ENCODE measurements at regions not wholly inside any gene's neighbourhood (a gene's known extent, or its start where the extent isn't known, plus 50 kb on each side); places are given as distances from the start of the nearest gene placed in this dataset.

DNA sequence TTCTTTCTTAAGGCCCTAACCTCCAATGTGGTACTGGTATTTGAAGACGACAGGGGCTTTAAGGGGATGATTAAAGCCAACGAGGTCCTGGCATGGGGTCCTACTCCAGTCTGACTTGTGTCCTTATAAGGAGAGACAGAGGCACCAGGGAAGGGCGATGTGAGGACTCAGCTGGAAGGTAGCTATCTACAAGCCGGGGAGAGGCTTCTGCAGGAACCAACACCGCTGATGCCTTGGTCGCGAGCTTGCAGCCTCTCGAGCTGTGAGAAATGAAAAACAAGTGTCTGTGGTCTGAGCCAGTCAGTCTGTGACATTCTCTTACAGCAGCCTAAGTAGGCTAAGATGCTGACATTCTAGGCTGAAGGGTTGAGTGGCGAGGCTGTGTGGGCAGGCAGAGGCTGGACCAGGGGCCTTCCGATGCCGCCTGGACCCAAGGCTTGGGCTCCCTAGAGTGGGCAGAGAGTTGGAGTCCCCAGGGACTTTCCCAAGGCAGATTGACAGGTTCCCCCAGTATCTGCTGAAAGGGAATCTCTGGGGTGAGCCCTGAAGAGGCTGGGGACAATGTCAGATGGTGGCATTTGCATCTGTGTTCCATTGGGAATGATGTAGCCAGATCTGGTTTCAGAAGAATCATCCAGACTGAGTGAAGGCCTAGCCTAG lies 322.9 kb upstream of the HS6ST1 start:
- Histone ChIP-seq H3K9ac (ENCODE audit: low read length in 5 of 5) (no peak overlapping the region), H3K36me3 (ENCODE audit: control insufficient read depth in 5 of 5, insufficient read depth in 5 of 5, low read length in 5 of 5) (no peaks in the 10 kb centered on the region), H3K27me3 (ENCODE audit: control insufficient read depth in 5 of 5, insufficient read depth in 4 of 5, low read length in 5 of 5) (peaks cover 0 to 1% (median 0%) of the 10 kb centered on the region in 5 donors), H3K4me3 (ENCODE audit: low read depth in 1 of 5, low read length in 5 of 5) (no peak overlapping the region), H3K4me1 (ENCODE audit: control insufficient read depth in 5 of 5, insufficient read depth in 5 of 5, low read length in 5 of 5) (peaks cover 0 to 25% (median 5%) of the 10 kb centered on the region in 5 donors), H3K27ac (ENCODE audit: low read depth, low read length) (no peak overlapping the region), H3K9me3 (ENCODE audit: control insufficient read depth in 5 of 5, low read length in 5 of 5) (no peaks in the 10 kb centered on the region)

DNA sequence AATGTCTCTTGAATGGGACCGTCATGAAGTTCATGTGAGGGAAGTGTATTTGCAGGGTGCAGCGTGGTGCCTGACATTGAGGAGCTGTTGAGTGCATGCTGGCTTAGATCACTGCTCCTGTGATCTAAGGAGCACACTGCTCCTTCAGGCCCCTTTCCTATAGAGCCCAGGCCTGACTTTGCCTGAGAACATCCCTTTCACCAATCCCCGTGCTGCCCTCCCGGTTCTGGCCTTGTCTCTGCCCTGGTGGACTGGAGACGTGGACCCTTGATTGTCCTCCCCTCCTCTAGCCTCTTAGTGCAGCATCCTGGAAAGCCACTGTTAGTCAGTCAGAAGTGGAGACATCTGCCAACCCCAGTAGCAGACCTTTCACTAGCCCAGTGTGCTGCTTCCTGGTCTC lies 323.6 kb upstream of the HS6ST1 start:
- Histone ChIP-seq H3K4me1 (ENCODE audit: control insufficient read depth in 5 of 5, insufficient read depth in 5 of 5, low read length in 5 of 5) (peaks cover 0 to 25% (median 5%) of the 10 kb centered on the region in 5 donors), H3K27me3 (ENCODE audit: control insufficient read depth in 5 of 5, insufficient read depth in 4 of 5, low read length in 5 of 5) (peaks cover 0 to 3% (median 0%) of the 10 kb centered on the region in 5 donors)

DNA sequence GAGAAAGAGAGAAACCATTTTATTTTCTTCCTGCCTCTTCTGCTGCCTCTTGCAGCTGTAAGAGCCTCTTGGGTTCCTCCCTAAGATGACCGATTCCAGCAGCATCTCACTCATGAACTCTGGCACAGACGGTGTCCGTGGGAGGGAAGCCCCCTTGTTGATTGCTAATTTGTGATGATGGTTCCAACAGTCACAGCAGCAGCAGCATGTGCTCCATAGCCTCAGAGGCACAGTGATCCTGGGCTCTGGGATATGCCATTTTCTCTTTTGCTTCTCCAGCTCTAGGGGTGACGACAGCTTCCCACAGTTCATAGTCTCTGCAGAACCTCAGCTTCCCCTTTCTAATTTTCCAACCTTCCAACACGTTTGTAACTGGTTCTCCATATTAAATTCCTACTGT lies 324.2 kb upstream of the HS6ST1 start:
- no peak overlapping the region for H3K27ac ChIP-seq (ENCODE audit: low read depth, low read length)
- peaks cover 0 to 25% (median 5%) of the 10 kb centered on the region in 5 donors for H3K4me1 ChIP-seq (ENCODE audit: control insufficient read depth in 5 of 5, insufficient read depth in 5 of 5, low read length in 5 of 5)
- H3K27me3 ChIP-seq (ENCODE audit: control insufficient read depth in 5 of 5, insufficient read depth in 4 of 5, low read length in 5 of 5) = peaks cover 0 to 3% (median 0%) of the 10 kb centered on the region in 5 donors
- H3K9me3 ChIP-seq (ENCODE audit: control insufficient read depth in 5 of 5, low read length in 5 of 5) = no peaks in the 10 kb centered on the region
- no peak overlapping the region for H3K4me3 ChIP-seq (ENCODE audit: low read depth in 1 of 5, low read length in 5 of 5)
- H3K36me3 ChIP-seq (ENCODE audit: control insufficient read depth in 5 of 5, insufficient read depth in 5 of 5, low read length in 5 of 5) = no peaks in the 10 kb centered on the region
- H3K9ac ChIP-seq (ENCODE audit: low read length in 5 of 5) = no peak overlapping the region

More for the DNA sequence above, 323.6 kb upstream of the HS6ST1 start:
- Histone ChIP-seq H3K27ac (ENCODE audit: low read depth, low read length) (no peak overlapping the region), H3K9me3 (ENCODE audit: control insufficient read depth in 5 of 5, low read length in 5 of 5) (no peaks in the 10 kb centered on the region), H3K36me3 (ENCODE audit: control insufficient read depth in 5 of 5, insufficient read depth in 5 of 5, low read length in 5 of 5) (no peaks in the 10 kb centered on the region), H3K9ac (ENCODE audit: low read length in 5 of 5) (no peak overlapping the region), H3K4me3 (ENCODE audit: low read depth in 1 of 5, low read length in 5 of 5) (no peak overlapping the region)

DNA sequence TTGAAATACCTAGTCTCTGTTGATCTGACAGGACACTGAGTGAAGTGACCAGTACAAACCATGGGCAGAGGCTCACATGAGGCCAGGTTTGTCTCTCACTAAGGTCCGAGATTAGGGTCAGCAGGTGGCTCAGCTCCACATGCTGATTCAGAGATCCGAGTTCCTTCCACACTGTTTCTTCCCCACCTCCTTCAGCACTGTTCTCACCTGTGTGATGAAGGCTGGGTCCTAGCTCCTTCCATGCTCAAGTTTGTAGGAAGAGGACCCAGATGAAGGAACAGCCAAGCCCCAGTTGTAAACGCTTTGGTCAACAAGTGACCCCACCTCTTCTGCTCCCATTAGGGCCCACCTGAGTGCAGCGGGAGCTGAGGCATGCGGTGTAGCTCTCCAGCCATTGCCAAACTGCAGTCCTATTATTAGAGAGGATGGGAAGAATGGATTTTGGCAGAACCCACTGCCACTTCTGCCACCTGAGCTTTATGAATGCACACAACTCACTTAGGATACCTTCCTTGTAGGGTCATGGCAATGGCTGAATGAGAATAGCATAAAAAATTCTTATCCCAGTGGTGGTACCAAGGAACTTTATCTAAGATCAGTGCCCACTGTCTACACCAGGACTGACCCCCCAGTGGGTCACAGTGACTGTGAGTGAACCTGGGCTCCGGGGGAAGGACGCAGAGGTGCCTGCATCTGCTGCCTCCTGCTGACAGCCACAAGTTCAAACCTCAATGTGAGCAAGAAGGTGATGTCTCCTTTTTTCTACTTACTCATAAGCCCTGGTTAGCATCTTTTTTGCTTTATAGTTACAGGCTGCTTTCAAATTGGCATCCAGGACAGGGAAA lies 324.8 kb upstream of the HS6ST1 start:
- Histone ChIP-seq H3K36me3 (ENCODE audit: control insufficient read depth in 5 of 5, insufficient read depth in 5 of 5, low read length in 5 of 5) (no peaks in the 10 kb centered on the region), H3K4me3 (ENCODE audit: low read depth in 1 of 5, low read length in 5 of 5) (no peak overlapping the region), H3K27ac (ENCODE audit: low read depth, low read length) (no peak overlapping the region), H3K9me3 (ENCODE audit: control insufficient read depth in 5 of 5, low read length in 5 of 5) (no peaks in the 10 kb centered on the region), H3K4me1 (ENCODE audit: control insufficient read depth in 5 of 5, insufficient read depth in 5 of 5, low read length in 5 of 5) (peaks cover 0 to 22% (median 5%) of the 10 kb centered on the region in 5 donors), H3K9ac (ENCODE audit: low read length in 5 of 5) (no peak overlapping the region), H3K27me3 (ENCODE audit: control insufficient read depth in 5 of 5, insufficient read depth in 4 of 5, low read length in 5 of 5) (peaks cover 0 to 3% (median 0%) of the 10 kb centered on the region in 5 donors)

DNA sequence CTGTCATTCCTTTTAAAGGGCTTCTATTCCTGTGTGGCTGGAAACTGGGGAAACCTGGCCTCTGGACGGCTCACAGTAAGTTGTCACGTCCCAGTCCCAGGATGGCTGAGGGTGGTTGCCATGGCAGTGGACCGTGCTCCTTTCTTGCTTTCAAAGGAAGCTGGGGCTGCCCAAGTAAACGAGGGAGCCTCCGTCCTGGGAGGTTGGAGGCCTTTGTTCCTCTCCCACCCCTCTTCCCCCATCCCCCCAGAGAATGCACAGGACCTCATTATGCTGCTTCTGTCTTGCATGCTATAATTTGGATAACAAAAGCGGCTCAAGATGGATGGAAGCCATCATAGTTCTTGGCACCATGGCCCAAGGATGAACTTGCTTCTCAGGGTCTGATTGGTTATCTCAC lies 325.5 kb upstream of the HS6ST1 start:
- H3K4me3 ChIP-seq (ENCODE audit: low read depth in 1 of 5, low read length in 5 of 5) = no peak overlapping the region

DNA sequence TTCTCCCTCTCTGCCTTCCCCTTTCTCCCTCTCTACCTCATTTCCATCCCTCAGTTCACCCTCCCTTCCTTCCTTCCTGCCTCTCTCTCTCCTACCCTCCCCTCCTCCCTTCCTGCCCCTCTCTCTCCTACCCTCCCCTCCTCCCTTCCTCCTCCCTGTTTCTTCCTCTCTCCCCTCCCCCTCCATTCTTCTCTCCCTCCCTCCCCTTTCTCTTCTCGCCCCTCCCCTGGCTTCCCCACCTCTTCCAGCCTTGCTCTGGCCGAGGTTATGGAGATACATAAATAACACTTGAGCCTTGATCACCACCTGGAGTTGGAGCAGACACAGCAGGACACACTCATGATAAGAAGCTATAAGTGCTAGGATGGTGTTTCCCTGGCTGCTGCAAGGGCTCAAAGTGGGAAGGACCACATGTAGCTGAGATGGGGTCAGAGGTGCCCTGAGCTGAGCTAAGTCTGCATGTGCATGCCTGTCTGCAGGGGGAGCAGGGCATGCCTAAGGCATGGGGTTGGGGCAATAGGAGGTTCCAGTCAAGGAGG lies 326.1 kb upstream of the HS6ST1 start:
- Histone ChIP-seq H3K27me3 (ENCODE audit: control insufficient read depth in 5 of 5, insufficient read depth in 4 of 5, low read length in 5 of 5) (peaks cover 0 to 3% (median 0%) of the 10 kb centered on the region in 5 donors), H3K27ac (ENCODE audit: low read depth, low read length) (no peak overlapping the region), H3K4me1 (ENCODE audit: control insufficient read depth in 5 of 5, insufficient read depth in 5 of 5, low read length in 5 of 5) (peaks cover 0 to 15% (median 5%) of the 10 kb centered on the region in 5 donors), H3K36me3 (ENCODE audit: control insufficient read depth in 5 of 5, insufficient read depth in 5 of 5, low read length in 5 of 5) (no peaks in the 10 kb centered on the region), H3K9me3 (ENCODE audit: control insufficient read depth in 5 of 5, low read length in 5 of 5) (no peaks in the 10 kb centered on the region), H3K9ac (ENCODE audit: low read length in 5 of 5) (no peak overlapping the region), H3K4me3 (ENCODE audit: low read depth in 1 of 5, low read length in 5 of 5) (no peak overlapping the region)

More for the DNA sequence above, 325.5 kb upstream of the HS6ST1 start:
- Histone ChIP-seq H3K27me3 (ENCODE audit: control insufficient read depth in 5 of 5, insufficient read depth in 4 of 5, low read length in 5 of 5) (peaks cover 0 to 3% (median 0%) of the 10 kb centered on the region in 5 donors), H3K36me3 (ENCODE audit: control insufficient read depth in 5 of 5, insufficient read depth in 5 of 5, low read length in 5 of 5) (no peaks in the 10 kb centered on the region), H3K27ac (ENCODE audit: low read depth, low read length) (no peak overlapping the region), H3K9me3 (ENCODE audit: control insufficient read depth in 5 of 5, low read length in 5 of 5) (no peaks in the 10 kb centered on the region), H3K9ac (ENCODE audit: low read length in 5 of 5) (no peak overlapping the region), H3K4me1 (ENCODE audit: control insufficient read depth in 5 of 5, insufficient read depth in 5 of 5, low read length in 5 of 5) (peaks cover 0 to 19% (median 5%) of the 10 kb centered on the region in 5 donors)

DNA sequence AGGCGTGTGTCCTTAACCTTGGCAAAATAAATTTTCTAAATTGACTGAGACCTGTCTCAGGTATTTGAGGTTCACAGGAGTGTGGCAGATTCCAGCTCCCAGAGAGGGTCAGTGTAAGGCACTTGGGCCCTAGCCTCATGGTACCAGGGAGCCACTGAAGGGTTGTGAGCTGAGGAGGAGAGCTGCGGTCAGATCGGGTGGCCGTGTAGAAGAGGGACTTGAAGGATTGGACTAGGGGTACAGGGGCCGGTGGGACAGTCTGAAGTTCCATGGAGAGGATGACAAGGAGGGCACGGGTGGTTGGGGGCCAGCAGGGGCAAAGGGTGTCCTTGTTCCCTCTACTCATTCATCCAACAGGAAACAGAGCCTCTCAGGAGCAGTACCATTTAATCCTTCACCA lies 327.0 kb upstream of the HS6ST1 start:
- Histone ChIP-seq H3K27me3 (ENCODE audit: control insufficient read depth in 5 of 5, insufficient read depth in 4 of 5, low read length in 5 of 5) (peaks cover 0 to 3% (median 0%) of the 10 kb centered on the region in 5 donors), H3K9ac (ENCODE audit: low read length in 5 of 5) (no peak overlapping the region), H3K4me1 (ENCODE audit: control insufficient read depth in 5 of 5, insufficient read depth in 5 of 5, low read length in 5 of 5) (peaks cover 0 to 8% (median 5%) of the 10 kb centered on the region in 5 donors), H3K27ac (ENCODE audit: low read depth, low read length) (no peak overlapping the region), H3K9me3 (ENCODE audit: control insufficient read depth in 5 of 5, low read length in 5 of 5) (no peaks in the 10 kb centered on the region), H3K4me3 (ENCODE audit: low read depth in 1 of 5, low read length in 5 of 5) (no peak overlapping the region), H3K36me3 (ENCODE audit: control insufficient read depth in 5 of 5, insufficient read depth in 5 of 5, low read length in 5 of 5) (no peaks in the 10 kb centered on the region)

DNA sequence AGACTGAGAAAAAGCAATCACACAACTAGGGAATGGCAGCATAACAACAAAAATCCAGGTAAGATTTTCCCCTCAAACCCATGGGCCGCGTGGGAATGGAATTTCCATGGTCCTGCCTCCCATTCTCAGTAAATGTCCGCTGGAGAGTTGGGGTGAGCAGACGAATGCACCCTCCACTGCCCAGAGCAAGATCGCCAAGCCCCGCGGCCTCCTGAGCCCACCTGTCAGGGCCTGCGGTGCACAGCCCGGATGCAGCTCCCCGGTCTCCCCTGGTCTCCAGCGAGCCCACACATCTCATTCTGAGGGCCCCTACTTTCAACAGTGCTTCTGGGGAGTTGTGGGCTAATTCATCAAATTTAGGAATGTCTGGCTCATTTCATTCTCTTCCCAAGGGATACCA lies 327.4 kb upstream of the HS6ST1 start:
- Histone ChIP-seq H3K4me1 (ENCODE audit: control insufficient read depth in 5 of 5, insufficient read depth in 5 of 5, low read length in 5 of 5) (peaks cover 0 to 8% (median 5%) of the 10 kb centered on the region in 5 donors), H3K9ac (ENCODE audit: low read length in 5 of 5) (no peak overlapping the region), H3K27ac (ENCODE audit: low read depth, low read length) (no peak overlapping the region), H3K36me3 (ENCODE audit: control insufficient read depth in 5 of 5, insufficient read depth in 5 of 5, low read length in 5 of 5) (no peaks in the 10 kb centered on the region), H3K9me3 (ENCODE audit: control insufficient read depth in 5 of 5, low read length in 5 of 5) (no peaks in the 10 kb centered on the region), H3K27me3 (ENCODE audit: control insufficient read depth in 5 of 5, insufficient read depth in 4 of 5, low read length in 5 of 5) (peaks cover 0 to 3% (median 0%) of the 10 kb centered on the region in 5 donors), H3K4me3 (ENCODE audit: low read depth in 1 of 5, low read length in 5 of 5) (no peak overlapping the region)

DNA sequence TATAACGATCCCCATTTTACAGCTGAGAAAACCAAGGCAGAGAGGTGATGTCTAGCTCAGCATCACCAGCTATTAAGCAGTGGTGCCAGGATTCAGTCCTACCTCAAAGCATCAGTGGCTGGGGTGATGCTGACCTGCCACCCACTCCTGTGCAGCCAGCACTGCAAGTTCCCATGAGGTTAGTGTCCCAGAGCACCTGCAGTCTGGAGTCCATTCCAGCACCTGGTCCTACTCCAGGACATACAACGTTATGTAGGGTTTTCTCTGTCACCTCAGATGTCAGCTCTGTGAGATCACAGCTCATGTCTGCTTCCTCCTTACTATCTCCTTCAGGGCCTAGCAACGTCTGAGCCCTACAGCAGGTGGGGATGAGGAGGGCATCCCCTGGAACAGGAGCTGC lies 328.0 kb upstream of the HS6ST1 start:
- Histone ChIP-seq H3K4me1 (ENCODE audit: control insufficient read depth in 5 of 5, insufficient read depth in 5 of 5, low read length in 5 of 5) (peaks cover 0 to 8% (median 5%) of the 10 kb centered on the region in 5 donors), H3K27ac (ENCODE audit: low read depth, low read length) (no peak overlapping the region), H3K36me3 (ENCODE audit: control insufficient read depth in 5 of 5, insufficient read depth in 5 of 5, low read length in 5 of 5) (no peaks in the 10 kb centered on the region), H3K9ac (ENCODE audit: low read length in 5 of 5) (no peak overlapping the region), H3K9me3 (ENCODE audit: control insufficient read depth in 5 of 5, low read length in 5 of 5) (no peaks in the 10 kb centered on the region), H3K27me3 (ENCODE audit: control insufficient read depth in 5 of 5, insufficient read depth in 4 of 5, low read length in 5 of 5) (peaks cover 0 to 3% (median 0%) of the 10 kb centered on the region in 5 donors), H3K4me3 (ENCODE audit: low read depth in 1 of 5, low read length in 5 of 5) (no peak overlapping the region)

DNA sequence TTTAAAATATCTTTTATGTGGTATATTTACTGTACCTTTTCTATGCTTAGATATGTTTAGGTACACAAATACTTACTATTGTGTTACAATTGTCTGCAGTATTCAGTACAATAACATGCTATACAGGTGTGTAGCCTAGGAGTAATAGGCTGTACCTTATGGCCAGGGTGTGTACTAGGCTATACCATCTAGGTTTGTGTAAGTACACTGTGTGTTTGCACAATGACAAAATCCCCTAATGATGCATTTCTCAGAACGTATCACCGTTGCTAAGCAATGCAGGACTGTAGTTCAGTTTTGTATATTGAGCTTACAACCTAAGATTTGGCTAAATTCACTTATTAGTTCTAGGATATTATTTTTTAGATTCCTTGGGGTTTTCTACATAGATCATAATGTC lies 332.3 kb upstream of the HS6ST1 start:
- H3K9ac ChIP-seq (ENCODE audit: low read length in 5 of 5) = no peak overlapping the region
- H3K4me3 ChIP-seq (ENCODE audit: low read depth in 1 of 5, low read length in 5 of 5) = no peak overlapping the region
- no peaks in the 10 kb centered on the region for H3K36me3 ChIP-seq (ENCODE audit: control insufficient read depth in 5 of 5, insufficient read depth in 5 of 5, low read length in 5 of 5)
- no peaks in the 10 kb centered on the region for H3K9me3 ChIP-seq (ENCODE audit: control insufficient read depth in 5 of 5, low read length in 5 of 5)
- no peaks in the 10 kb centered on the region for H3K4me1 ChIP-seq (ENCODE audit: control insufficient read depth in 5 of 5, insufficient read depth in 5 of 5, low read length in 5 of 5)
- no peak overlapping the region for H3K27ac ChIP-seq (ENCODE audit: low read depth, low read length)
- peaks cover 0 to 3% (median 0%) of the 10 kb centered on the region in 5 donors for H3K27me3 ChIP-seq (ENCODE audit: control insufficient read depth in 5 of 5, insufficient read depth in 4 of 5, low read length in 5 of 5)
